HL-60 (cell line): ENCODE measurements at regions not wholly inside any gene's neighbourhood (a gene's known extent, or its start where the extent isn't known, plus 50 kb on each side); places are given as distances from the start of the nearest gene placed in this dataset.

Source experiments
- DNase-seq, 2 experiments: peaks; one replicate each; pipeline ENCODE4 v3.0.0-alpha.2; 2010 to 2020; ENCODE audit warnings: low read depth in 1 of 2, low spot score in 1 of 2
- H3K27ac ChIP-seq: fragments of 250-450 bp; sonication (Bioruptor Pico); replicated peaks from 2 replicates; pipeline ENCODE4 v1.5.1; 2020; ENCODE audit warnings: mild to moderate bottlenecking, moderate library complexity
- H3K27me3 ChIP-seq: fragments of 250-450 bp; sonication (Bioruptor Pico); 2 replicates; pipeline ENCODE4 v1.5.1; 2021; ENCODE audit warnings: mild to moderate bottlenecking, moderate library complexity; ENCODE audit not compliant: insufficient read depth, poor library complexity, severe bottlenecking
- H3K4me3 ChIP-seq: replicated peaks from 2 replicates; pipeline ENCODE4 v1.5.1; 2011; ENCODE audit warnings: mild to moderate bottlenecking, control low read depth, low read length; ENCODE audit not compliant: insufficient read depth
- CTCF ChIP-seq: IDR thresholded peaks from one replicate; pipeline ENCODE4 v1.5.1; 2011; ENCODE audit warnings: low read length, control low read depth, inconsistent platforms; ENCODE audit not compliant: insufficient read depth
- GABPA ChIP-seq: IDR thresholded peaks from 2 replicates; pipeline ENCODE4 v1.6.1; 2012; ENCODE audit warnings: low read depth
- POLR2AphosphoS5 ChIP-seq: IDR thresholded peaks from 2 replicates; pipeline ENCODE4 v1.6.1; 2012; ENCODE audit warnings: low read depth
- REST ChIP-seq: IDR thresholded peaks from 2 replicates; pipeline ENCODE4 v1.6.1; 2012; ENCODE audit warnings: low read depth; ENCODE audit not compliant: insufficient replicate concordance
- SPI1 ChIP-seq: IDR thresholded peaks from 2 replicates; pipeline ENCODE4 v1.6.1; 2012; ENCODE audit warnings: low read depth, mild to moderate bottlenecking, borderline replicate concordance

- DNase-seq = no peak
- H3K4me3 ChIP-seq = no peak overlapping the region
- no peak overlapping the region for H3K27ac ChIP-seq
- no peaks in the 10 kb centered on the region for H3K27me3 ChIP-seq
- no peak for TF ChIP-seq POLR2AphosphoS5
- TF ChIP-seq REST = no peak
- TF ChIP-seq SPI1 = no peak
- no peak for TF ChIP-seq GABPA
- no peak for TF ChIP-seq CTCF
Measured at GRCh38 chr3:27794211-27794610, 72.1 kb upstream of the EOMES start.

GRCh38 chr3:27796365-27796875 is 74.3 kb upstream of the EOMES start:
- H3K27me3 ChIP-seq = no peaks in the 10 kb centered on the region
- TF ChIP-seq CTCF (no peak), REST (no peak), POLR2AphosphoS5 (no peak), GABPA (no peak)
- DNase-seq = no peak
- no peak overlapping the region for H3K27ac ChIP-seq
- no peak overlapping the region for H3K4me3 ChIP-seq

GRCh38 chr3:27797773-27798172 is 75.7 kb upstream of the EOMES start:
- no peak for DNase-seq
- Histone ChIP-seq H3K27ac (no peak overlapping the region), H3K4me3 (no peak overlapping the region), H3K27me3 (no peaks in the 10 kb centered on the region)
- TF ChIP-seq SPI1 (no peak), GABPA (no peak), POLR2AphosphoS5 (no peak)

GRCh38 chr3:27800261-27800660 is 78.1 kb upstream of the EOMES start:
- Histone ChIP-seq H3K27me3 (no peaks in the 10 kb centered on the region), H3K4me3 (no peak overlapping the region), H3K27ac (no peak overlapping the region)
- DNase-seq = no peak
- TF ChIP-seq POLR2AphosphoS5 = no peak
- no peak for TF ChIP-seq GABPA
- no peak for TF ChIP-seq REST
- no peak for TF ChIP-seq SPI1
- TF ChIP-seq CTCF = no peak
